ENCODE measurements at regions not wholly inside any gene's neighbourhood (a gene's known extent, or its start where the extent isn't known, plus 50 kb on each side); places are given as distances from the start of the nearest gene placed in this dataset.

DNA sequence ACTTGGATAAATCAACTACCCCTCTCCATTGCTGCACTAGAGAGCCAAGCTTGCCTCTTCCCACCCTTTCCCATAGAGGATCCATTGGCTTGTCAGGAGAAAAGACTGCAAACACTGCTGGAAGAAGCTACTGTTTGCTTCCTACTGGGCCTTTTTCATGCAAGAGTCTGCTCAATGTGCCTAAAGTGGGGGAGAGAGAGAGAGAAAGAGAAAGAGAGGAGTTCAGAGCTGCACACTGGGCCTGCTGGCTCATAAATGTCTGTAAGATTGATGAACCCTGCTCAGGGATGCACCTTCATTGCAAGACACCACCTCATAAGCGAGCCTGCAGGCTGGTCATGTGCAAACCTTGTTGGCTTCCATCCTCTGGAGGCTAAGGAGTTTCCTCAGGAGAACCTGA lies 269.4 kb downstream of the ZNF608 start:
- Histone ChIP-seq H3K36me3 (ENCODE audit: control insufficient read depth, insufficient read depth, low read length) (no peaks in the 10 kb centered on the region), H2AFZ (ENCODE audit: low read depth, low read length) (no peak overlapping the region)
- intact Hi-C loops (cut with micrococcal nuclease), result no loop called here

DNA sequence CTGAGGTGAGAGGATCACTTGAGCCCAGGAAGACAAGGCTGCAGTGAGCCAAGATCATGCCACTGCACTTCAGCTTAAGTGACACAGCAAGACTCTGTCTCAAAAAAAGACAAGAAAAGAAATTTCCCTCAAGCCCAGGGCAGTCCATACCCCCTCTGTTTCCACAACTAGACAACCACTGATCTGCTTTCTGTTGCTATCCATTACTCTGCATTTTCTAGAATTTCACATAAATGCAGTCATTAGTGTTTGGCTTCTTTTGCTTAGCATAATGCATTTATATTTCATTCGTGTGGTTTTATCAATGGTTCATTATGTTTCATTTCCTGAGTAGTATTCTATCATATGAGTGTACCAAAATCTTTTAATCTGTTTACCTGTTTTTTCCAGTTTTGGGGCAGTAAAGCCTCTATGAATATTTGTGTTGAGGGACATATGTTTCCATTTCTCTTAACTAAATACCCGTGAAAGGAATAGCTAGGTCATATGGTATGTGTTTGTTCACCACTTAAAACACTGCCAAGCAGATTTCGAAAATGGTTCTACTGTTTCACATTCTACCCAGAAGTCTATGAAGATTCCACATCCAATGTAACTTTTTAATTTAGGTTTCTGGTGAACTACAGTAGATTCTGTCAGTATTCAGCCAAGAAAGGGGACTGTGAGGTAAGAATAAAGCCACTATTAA lies 271.8 kb downstream of the ZNF608 start:
- ATAC-seq (no peak), DNase-seq (ENCODE audit: extremely low read depth in 1 of 4, low spot score in 3 of 4) (no peak), FAIRE-seq (no peak)
- Histone ChIP-seq H3K9me1 (ENCODE audit: control insufficient read depth, insufficient read depth, low read length) (no peaks in the 10 kb centered on the region), H3K36me3 (ENCODE audit: control insufficient read depth, insufficient read depth, low read length) (no peaks in the 10 kb centered on the region), H3K4me3 (no peak overlapping the region), H3K79me2 (ENCODE audit: control insufficient read depth, insufficient read depth, low read length) (no peaks in the 10 kb centered on the region), H3K9me3 (replicated peaks; ENCODE audit: control insufficient read depth, insufficient read depth, low read depth, low read length) (no peaks in the 10 kb centered on the region), H3K4me2 (ENCODE audit: insufficient read depth, low read length) (no peak overlapping the region), H3K27ac (ENCODE audit: extremely low read depth, low read depth, low read length) (no peak overlapping the region), H2AFZ (ENCODE audit: low read depth, low read length) (no peak overlapping the region), H4K20me1 (replicated peaks; ENCODE audit: control insufficient read depth, insufficient read depth, low read length) (no peaks in the 10 kb centered on the region), H3K27me3 (ENCODE audit: control insufficient read depth in 2 of 2, insufficient read depth in 2 of 2, low read length in 2 of 2) (no peaks in the 10 kb centered on the region), H3K9ac (ENCODE audit: insufficient read depth in 1 of 2, low read depth in 2 of 2, low read length in 2 of 2) (no peak overlapping the region), H3K4me1 (replicated peaks in 1 of 2; ENCODE audit: control insufficient read depth in 2 of 2, insufficient read depth in 2 of 2, low read length in 2 of 2) (no peaks in the 10 kb centered on the region)
- no peak for TF ChIP-seq IRF2 (CRISPR knock-in tag; IDR thresholded peaks at IDR 0.05)
- TF ChIP-seq GATAD2A (IDR thresholded peaks at IDR 0.05), result no peak
- no peak for TF ChIP-seq ZNF507 (tag; conservative IDR thresholded peaks at IDR 0.05)
- TF ChIP-seq, protein P1, sequence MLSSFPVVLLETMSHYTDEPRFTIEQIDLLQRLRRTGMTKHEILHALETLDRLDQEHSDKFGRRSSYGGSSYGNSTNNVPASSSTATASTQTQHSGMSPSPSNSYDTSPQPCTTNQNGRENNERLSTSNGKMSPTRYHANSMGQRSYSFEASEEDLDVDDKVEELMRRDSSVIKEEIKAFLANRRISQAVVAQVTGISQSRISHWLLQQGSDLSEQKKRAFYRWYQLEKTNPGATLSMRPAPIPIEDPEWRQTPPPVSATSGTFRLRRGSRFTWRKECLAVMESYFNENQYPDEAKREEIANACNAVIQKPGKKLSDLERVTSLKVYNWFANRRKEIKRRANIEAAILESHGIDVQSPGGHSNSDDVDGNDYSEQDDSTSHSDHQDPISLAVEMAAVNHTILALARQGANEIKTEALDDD (IDR thresholded peaks at IDR 0.05), result no peak
- no peak for TF ChIP-seq ETS2 (tag; IDR thresholded peaks at IDR 0.05; ENCODE audit: borderline replicate concordance, poor library complexity, severe bottlenecking)
- TF ChIP-seq, protein P2, sequence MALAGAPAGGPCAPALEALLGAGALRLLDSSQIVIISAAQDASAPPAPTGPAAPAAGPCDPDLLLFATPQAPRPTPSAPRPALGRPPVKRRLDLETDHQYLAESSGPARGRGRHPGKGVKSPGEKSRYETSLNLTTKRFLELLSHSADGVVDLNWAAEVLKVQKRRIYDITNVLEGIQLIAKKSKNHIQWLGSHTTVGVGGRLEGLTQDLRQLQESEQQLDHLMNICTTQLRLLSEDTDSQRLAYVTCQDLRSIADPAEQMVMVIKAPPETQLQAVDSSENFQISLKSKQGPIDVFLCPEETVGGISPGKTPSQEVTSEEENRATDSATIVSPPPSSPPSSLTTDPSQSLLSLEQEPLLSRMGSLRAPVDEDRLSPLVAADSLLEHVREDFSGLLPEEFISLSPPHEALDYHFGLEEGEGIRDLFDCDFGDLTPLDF (CRISPR knock-in tag; IDR thresholded peaks at IDR 0.05), result no peak
- intact Hi-C loops (cut with micrococcal nuclease) (no loop called here), in situ Hi-C loops (cut with MboI) (no loop called here)
- no TSS peak for BruUV-seq (replicated peaks)
- ChIA-PET POLR2A (interaction anchor here (1.1 kb wide), 1 partner anchor 18 kb away, joined by 3 read pairs; no protein-coding TSS in a partner anchor), CTCF (ENCODE audit: low intra/inter-chr PET ratio) (no interaction called here)
- WGBS (ENCODE audit: insufficient coverage, low coverage, missing lambda C conversion rate), result 0% methylated on average over 3 of the region's 3 CpGs

More for the DNA sequence above, 269.4 kb downstream of the ZNF608 start:
- BruUV-seq (replicated peaks), result no TSS peak
- Histone ChIP-seq H3K4me1 (replicated peaks in 1 of 2; ENCODE audit: control insufficient read depth in 2 of 2, insufficient read depth in 2 of 2, low read length in 2 of 2) (no peaks in the 10 kb centered on the region), H3K9me1 (ENCODE audit: control insufficient read depth, insufficient read depth, low read length) (no peaks in the 10 kb centered on the region), H4K20me1 (replicated peaks; ENCODE audit: control insufficient read depth, insufficient read depth, low read length) (no peaks in the 10 kb centered on the region), H3K4me3 (no peak overlapping the region), H3K4me2 (ENCODE audit: insufficient read depth, low read length) (no peak overlapping the region), H3K27ac (ENCODE audit: extremely low read depth, low read depth, low read length) (no peak overlapping the region), H3K9me3 (replicated peaks; ENCODE audit: control insufficient read depth, insufficient read depth, low read depth, low read length) (no peaks in the 10 kb centered on the region), H3K79me2 (ENCODE audit: control insufficient read depth, insufficient read depth, low read length) (no peaks in the 10 kb centered on the region), H3K9ac (ENCODE audit: insufficient read depth in 1 of 2, low read depth in 2 of 2, low read length in 2 of 2) (no peak overlapping the region), H3K27me3 (ENCODE audit: control insufficient read depth in 2 of 2, insufficient read depth in 2 of 2, low read length in 2 of 2) (no peaks in the 10 kb centered on the region)
- DNase-seq (ENCODE audit: extremely low read depth in 1 of 4, low spot score in 3 of 4), result no peak
- POLR2A ChIA-PET, result interaction anchor here (0.9 kb wide), 1 partner anchor 15 kb away, joined by 4 read pairs; no protein-coding TSS in a partner anchor
- no peak for ATAC-seq
- no peak for FAIRE-seq
- in situ Hi-C loops (cut with MboI), result no loop called here
- 4% methylated on average over 1 of the region's 1 CpG for WGBS (ENCODE audit: insufficient coverage, low coverage, missing lambda C conversion rate)
- no peak for TF ChIP-seq DLX4 (CRISPR knock-in tag; IDR thresholded peaks at IDR 0.05)
- CTCF ChIA-PET (ENCODE audit: low intra/inter-chr PET ratio), result no interaction called here

Measured in K562 (cell line).